GM21723 (cell line): ENCODE measurements at regions not wholly inside any gene's neighbourhood (a gene's known extent, or its start where the extent isn't known, plus 50 kb on each side); places are given as distances from the start of the nearest gene placed in this dataset.
"Not testable (repeated sequence)": the region's sequence is repeated elsewhere in the genome, so short reads cannot be mapped to it uniquely, and the experiment has no call there.

Source experiments
- ATAC-seq: cut with Tn5 transposase; IDR thresholded peaks from one replicate; pipeline ENCODE4 v1.9.1; 2021; ENCODE audit warnings: mild to moderate bottlenecking, moderate library complexity; ENCODE audit not compliant: unreplicated experiment

DNA sequence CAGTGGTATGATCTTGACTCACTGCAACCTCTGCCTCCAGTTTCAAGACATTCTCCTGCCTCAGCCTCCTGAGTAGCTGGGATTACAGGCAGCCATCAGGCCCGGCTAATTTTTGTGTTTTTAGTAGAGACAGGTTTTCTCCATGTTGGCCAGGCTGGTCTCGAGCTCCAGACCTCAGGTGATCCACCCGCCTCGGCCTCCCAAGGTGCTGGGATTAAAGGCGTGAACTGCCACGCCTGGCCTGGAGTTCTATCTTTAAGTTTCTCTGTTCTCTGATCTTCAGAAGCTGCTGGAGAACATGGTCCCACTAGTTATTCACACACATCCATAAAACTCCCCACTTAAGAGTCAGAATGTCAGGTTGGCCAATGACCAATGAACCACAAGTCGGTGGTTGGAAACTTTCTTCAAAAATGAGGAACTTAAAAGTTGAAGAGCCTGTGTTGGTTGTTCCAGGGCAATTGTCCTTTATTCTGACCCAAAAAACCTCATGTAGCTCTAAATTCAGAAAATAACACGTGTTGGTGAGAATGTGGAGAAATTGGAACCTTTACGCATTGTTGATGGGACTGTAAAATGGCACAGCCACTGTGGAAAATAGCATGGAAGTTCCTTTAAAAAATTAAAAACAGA, 55.9 kb upstream of the PIK3CB start:
- peak; percentile 76 for ATAC-seq

DNA sequence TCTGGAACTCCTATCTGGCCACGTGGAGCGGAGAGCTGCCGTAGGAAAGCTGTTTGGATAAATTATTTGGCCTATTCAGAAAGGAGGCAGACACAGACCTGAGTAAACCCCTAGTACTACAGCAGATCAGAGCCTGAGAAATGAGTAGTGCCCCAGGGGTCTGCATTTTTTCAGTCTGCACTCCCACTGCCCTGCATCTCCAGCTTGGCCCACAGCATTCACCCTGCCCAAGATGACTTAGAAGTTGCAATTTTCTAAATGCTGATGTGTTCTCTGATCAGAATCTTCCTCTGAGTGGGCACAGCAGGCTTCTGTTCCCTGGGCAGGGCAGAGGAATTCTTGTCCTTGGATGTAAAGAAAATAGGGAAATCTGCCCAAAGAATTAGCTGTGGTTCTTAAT, 55.1 kb upstream of the PIK3CB start:
- ATAC-seq: no peak

DNA sequence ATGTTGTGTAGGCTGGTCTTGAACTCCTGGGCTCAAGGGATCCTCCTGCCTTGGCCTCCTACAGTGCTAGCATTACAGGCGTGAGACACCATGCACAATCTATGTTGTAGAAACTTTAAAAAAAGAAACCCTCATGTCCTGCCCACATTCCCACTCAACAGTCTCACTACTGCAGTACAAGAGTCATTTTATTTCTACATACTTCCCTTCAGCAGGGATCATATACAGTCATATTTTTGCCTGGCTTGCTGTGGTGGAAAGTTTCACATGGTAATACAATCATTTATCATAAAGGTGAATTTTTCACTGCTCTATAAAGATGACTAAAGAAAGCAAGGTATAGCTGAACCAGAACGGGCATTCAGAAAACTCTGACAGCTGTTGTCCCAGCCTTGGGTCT, 53.8 kb upstream of the PIK3CB start:
- no peak for ATAC-seq

DNA sequence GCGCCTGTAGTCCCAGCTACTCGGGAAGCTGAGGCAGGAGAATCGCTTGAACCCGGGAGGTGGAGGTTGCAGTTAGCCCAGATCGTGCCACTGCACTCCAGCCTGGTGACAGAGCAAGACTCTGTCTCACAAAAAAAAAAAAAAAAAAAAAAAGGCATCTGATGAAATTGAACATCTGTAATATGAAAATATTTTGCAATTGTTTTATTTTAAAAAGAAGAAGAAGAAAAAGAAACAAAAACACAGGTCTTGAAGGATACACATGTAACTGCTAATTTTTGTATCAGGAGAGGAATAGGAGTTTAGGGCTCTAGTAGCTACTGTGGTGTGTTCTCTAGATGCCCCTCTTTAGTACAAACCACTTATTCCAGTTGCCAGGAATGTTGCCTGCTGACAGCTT, 51.4 kb upstream of the PIK3CB start:
- not testable (repeated sequence) for ATAC-seq
